GM12878 (cell line): ENCODE measurements at regions not wholly inside any gene's neighbourhood (a gene's known extent, or its start where the extent isn't known, plus 50 kb on each side); places are given as distances from the start of the nearest gene placed in this dataset.

Experiments used
- CBFB ChIP-seq: IDR thresholded peaks from 2 replicates; pipeline ENCODE4 v1.6.1; 2016; ENCODE audit warnings: antibody characterized with exemption, low read depth
- CHD1 ChIP-seq: IDR thresholded peaks from 2 replicates; pipeline ENCODE4 v1.6.1; 2012; ENCODE audit warnings: low read depth, low read length, improper control_type of control experiment
- CHD2 ChIP-seq: IDR thresholded peaks from 2 replicates; pipeline ENCODE4 v1.6.1; 2011; ENCODE audit warnings: low read depth, low read length, improper control_type of control experiment, borderline replicate concordance
- EGR1 ChIP-seq, 2 experiments: IDR thresholded peaks; 1 replicate in 1 of 2; 2 replicates in 1 of 2; pipeline ENCODE4 v1.6.1; 2011 to 2012; ENCODE audit warnings: low read depth in 2 of 2, low read length in 2 of 2, borderline replicate concordance in 1 of 2, mild to moderate bottlenecking in 1 of 2, moderate library complexity in 1 of 2
- HDAC6 ChIP-seq: fragments of 200-600 bp; sonication (generic); IDR thresholded peaks from one replicate; pipeline ENCODE4 v1.8.0; 2017; ENCODE audit warnings: antibody characterized with exemption; ENCODE audit not compliant: unreplicated experiment
- IKZF1 ChIP-seq: fragments of 450-650 bp; conservative IDR thresholded peaks from 2 replicates; pipeline ENCODE4 v1.6.1; 2017; ENCODE audit warnings: antibody characterized with exemption, mild to moderate bottlenecking
- RBBP5 ChIP-seq: fragments of 200-600 bp; sonication (generic); conservative IDR thresholded peaks from 2 replicates; pipeline ENCODE4 v1.6.1; 2016
- SMARCA5 ChIP-seq: fragments of 450-650 bp; IDR thresholded peaks from 2 replicates; pipeline ENCODE4 v1.6.1; 2017; ENCODE audit warnings: mild to moderate bottlenecking
- SP1 ChIP-seq: IDR thresholded peaks from one replicate; pipeline ENCODE4 v1.6.1; 2011; ENCODE audit warnings: low read depth, low read length
- TAF1 ChIP-seq: IDR thresholded peaks from 2 replicates; pipeline ENCODE4 v1.6.1; 2011; ENCODE audit warnings: mild to moderate bottlenecking, low read depth, low read length, borderline replicate concordance
- USF1 ChIP-seq: IDR thresholded peaks from 2 replicates; pipeline ENCODE4 v1.6.1; 2011; ENCODE audit warnings: borderline replicate concordance, low read depth, mild to moderate bottlenecking, moderate library complexity, mixed read lengths, low read length; ENCODE audit not compliant: insufficient read depth; ENCODE audit errors: extremely low read length
- ZNF24 ChIP-seq: fragments of 450-650 bp; IDR thresholded peaks from 2 replicates; pipeline ENCODE4 v1.6.1; 2017; ENCODE audit warnings: antibody characterized with exemption, mild to moderate bottlenecking
- TF ChIP-seq, protein P1 (sequence below), 3 experiments: IDR thresholded peaks in 2 of 3; conservative IDR thresholded peaks in 1 of 3; 2 replicates each; pipeline ENCODE4 v1.5.1; 2011; ENCODE audit warnings: low read depth in 3 of 3, low read length in 3 of 3, mild to moderate bottlenecking in 3 of 3, control low read depth in 2 of 3, moderate library complexity in 2 of 3, inconsistent platforms in 1 of 3, mixed read lengths in 1 of 3; ENCODE audit not compliant: control insufficient read depth in 2 of 3, insufficient read depth in 1 of 3; ENCODE audit errors: extremely low read depth in 1 of 3

GRCh38 chr18:77785415-77785975 lies 535.8 kb downstream of the GALR1 start:
- TF ChIP-seq TAF1 (no peak), IKZF1 (no peak), SMARCA5 (no peak), EGR1 (IDR thresholded peaks at IDR 0.05; ENCODE audit: borderline replicate concordance in 1 of 2, low read depth in 2 of 2, low read length in 2 of 2) (no peak), USF1 (no peak), CHD1 (no peak), CHD2 (no peak), HDAC6 (no peak), SP1 (no peak), RBBP5 (no peak), CBFB (no peak), ZNF24 (no peak)
- TF ChIP-seq, protein P1, sequence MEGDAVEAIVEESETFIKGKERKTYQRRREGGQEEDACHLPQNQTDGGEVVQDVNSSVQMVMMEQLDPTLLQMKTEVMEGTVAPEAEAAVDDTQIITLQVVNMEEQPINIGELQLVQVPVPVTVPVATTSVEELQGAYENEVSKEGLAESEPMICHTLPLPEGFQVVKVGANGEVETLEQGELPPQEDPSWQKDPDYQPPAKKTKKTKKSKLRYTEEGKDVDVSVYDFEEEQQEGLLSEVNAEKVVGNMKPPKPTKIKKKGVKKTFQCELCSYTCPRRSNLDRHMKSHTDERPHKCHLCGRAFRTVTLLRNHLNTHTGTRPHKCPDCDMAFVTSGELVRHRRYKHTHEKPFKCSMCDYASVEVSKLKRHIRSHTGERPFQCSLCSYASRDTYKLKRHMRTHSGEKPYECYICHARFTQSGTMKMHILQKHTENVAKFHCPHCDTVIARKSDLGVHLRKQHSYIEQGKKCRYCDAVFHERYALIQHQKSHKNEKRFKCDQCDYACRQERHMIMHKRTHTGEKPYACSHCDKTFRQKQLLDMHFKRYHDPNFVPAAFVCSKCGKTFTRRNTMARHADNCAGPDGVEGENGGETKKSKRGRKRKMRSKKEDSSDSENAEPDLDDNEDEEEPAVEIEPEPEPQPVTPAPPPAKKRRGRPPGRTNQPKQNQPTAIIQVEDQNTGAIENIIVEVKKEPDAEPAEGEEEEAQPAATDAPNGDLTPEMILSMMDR (IDR thresholded peaks at IDR 0.05 in 2 of 3, conservative IDR thresholded peaks at IDR 0.05 in 1 of 3; ENCODE audit: control insufficient read depth in 2 of 3, extremely low read depth in 1 of 3, insufficient read depth in 1 of 3, low read depth in 3 of 3, low read length in 3 of 3) = no peak
